ENCODE measurements at regions not wholly inside any gene's neighbourhood (a gene's known extent, or its start where the extent isn't known, plus 50 kb on each side); places are given as distances from the start of the nearest gene placed in this dataset.

DNA sequence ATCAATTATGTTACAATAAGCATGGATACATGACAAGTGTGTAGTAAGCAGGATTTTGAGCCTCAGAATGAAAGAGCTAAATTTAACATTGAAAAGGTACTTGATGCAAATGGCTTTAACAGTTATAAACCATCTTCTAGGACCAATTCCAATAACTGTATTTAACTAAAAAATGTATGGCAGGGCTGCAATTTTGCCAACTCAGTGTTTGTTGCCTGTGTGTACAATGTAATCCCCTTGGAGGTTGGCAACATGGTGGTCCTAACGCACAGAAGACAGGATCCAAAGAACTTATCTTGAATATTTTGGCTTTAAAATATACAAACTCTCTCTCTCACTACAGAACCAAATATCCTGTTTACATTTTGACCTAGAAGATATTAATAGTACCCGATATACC, 2314.1 kb downstream of the LRRC4C start:
- DNase-seq (ENCODE audit: extremely low read depth in 1 of 2, low read depth in 1 of 2) = no peak

DNA sequence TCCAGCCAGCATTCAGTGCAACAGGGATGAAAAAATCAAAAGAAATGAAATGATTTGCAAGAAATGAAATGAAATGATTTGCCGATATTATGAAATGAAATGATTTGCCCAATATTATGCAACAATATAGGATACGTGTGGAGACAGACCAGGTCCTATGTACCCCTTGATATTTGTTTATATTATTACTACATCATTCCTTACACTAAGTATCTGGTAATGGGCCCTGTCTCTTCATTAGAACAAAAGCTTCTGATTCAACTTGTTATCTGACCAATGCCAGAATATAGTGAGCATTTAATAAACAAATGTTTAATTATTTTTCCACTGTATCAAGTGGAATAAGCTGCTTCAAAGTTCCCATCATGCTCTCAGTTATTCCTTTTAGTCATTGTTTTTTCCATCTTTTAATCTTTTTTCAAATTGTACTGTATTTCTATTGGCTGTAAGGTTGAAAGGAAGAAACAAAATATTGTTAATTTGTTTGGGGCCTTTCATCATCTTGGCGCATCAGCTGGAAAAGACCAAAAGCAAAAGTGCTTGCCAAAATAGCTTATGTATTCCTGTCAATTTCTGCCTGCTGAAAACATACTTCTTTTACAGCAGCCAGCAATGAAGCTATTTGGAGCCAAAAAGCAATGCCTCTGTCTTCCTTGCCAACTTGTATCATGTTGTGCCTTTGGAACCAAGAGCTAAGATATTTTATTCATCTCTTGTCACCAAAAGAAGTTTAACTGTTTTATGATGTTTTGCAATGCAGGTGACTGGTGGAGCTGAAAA, 2314.9 kb downstream of the LRRC4C start:
- DNase-seq (ENCODE audit: extremely low read depth in 1 of 2, low read depth in 1 of 2) = no peak

DNA sequence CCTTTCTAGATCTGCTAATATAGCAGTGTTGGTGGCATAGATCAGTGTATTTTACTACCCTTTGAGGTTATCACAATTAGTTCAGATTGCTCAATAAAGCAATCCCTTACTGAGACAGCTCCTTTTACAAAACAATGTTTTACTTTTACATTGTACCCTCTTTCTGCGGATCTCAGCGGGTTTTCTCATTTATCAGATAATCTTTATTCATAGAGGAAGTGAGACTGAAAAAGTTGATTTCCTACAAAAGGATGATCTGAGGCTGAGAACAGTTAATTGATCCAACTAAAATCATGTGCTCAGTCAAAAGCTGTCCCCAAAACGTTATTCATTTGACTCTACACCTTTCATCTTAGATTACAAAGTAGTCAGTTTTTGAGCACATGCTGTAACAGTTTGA, 2319.9 kb downstream of the LRRC4C start:
- DNase-seq (ENCODE audit: extremely low read depth in 1 of 2, low read depth in 1 of 2) = no peak

DNA sequence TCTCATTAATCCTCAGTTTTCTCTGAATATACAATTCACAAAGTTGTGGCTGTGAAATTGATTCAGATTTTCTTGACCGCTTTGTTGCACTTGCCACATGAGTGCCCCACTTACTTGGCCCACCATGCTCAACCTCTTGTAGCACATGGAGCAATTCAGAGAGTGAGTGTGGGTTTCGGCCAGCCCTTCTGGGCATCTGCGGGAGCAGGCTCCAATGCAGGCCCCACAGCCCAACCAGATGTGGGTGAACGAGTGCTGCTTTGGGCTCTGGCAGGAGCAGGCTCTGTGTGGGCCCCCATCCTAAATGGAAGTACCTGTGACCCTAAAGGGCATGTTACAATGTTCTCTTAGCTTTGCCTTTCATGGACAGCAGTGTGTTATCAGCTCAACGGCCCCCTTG, 2338.6 kb downstream of the LRRC4C start:
- no peak for DNase-seq (ENCODE audit: extremely low read depth in 1 of 2, low read depth in 1 of 2)

DNA sequence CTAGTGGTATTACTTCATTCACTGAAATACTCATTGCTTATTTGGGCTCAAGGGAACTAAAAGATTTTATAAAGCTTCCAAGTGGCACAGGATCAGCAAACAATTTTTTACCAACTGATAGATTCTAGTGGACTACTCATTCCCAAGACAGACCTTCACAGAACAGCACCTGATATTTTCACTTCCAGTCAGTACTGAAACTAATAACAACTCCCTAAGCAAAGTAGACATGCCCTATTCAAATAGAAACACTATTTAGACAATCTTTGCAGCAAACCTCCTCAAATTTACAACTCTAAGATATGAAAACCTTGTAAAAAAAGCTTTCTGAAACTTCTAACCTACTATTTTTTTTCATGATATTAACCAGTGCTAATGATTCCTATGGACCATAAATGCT, 2345.8 kb downstream of the LRRC4C start:
- no peak for DNase-seq (ENCODE audit: extremely low read depth in 1 of 2, low read depth in 1 of 2)

DNA sequence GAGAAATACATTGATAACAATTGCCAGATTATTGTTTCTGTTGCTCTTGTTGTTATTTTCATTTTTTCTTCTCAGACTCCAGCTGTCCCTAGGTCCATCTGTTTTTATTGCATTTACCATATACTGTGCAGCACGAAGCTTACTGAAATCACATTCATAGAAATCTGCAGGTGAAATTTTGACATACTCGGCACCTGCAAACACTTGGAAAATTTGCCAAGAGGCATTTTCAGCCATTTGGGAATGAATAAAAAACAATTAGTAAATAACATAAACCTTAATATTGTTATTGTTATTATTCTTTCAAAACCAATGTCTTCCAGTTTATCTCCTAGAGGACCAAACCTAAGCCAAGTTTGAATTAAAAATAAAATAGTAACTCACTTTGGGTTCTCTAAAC, 2357.2 kb downstream of the LRRC4C start:
- DNase-seq (ENCODE audit: extremely low read depth in 1 of 2, low read depth in 1 of 2) = no peak

DNA sequence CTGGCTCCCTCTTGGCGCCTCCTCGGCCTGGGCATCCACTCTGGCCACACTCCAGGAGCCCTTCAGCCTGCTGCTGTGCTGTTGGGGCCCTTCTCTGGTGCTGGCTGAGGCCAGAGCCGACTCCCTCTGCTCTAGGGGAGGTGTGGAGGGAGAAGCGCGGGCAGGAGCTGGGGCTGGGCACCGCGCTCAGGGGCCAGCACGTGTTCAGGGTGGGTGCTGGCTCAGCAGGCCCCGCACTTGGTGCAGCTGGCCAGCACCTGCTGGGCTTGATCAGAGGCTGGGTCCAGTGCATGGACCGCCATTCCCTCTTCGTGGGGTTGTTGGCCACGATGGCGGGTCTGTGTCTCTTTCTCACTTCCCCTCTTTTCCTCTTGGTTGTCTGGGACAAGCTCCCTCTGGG, 2381.0 kb downstream of the LRRC4C start:
- DNase-seq (ENCODE audit: extremely low read depth in 1 of 2, low read depth in 1 of 2) = no peak

DNA sequence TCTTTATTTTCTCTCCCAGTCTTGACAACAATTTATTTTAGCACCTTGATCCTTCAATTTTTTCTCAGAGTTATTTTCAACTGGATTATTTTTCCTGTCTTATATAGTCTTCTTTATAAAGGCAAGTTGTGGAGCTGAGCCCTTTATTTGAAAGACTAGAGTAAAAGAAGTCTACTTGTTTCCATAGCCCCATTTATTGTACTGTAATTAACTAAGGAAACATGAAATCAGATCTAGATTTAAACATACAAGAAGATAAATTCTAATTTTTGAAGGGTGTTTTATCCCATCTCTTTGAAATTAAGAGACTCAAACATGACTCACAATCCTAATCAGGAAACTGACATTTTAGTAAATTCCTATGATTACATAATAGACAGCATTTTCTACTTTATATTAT, 2421.8 kb downstream of the LRRC4C start:
- DNase-seq (ENCODE audit: extremely low read depth in 1 of 2, low read depth in 1 of 2) = no peak

DNA sequence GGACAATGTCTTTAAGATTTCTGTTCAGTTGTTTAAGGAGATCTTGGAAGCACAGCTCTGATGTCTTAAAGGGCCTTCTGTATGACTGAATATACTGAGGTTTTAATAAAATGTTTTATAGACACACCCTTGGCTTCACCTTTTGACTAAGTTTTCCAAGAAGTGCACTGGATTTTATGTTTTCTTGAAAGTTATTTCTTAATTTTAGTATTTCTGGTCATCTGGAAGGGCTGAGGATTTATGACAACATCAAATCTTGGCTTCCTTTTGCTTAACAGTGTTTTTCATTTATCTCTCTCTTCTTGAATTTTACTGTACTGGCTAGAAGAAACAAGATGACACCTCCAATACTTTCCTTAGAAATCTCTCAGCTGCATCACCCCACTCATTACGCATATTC, 2423.4 kb downstream of the LRRC4C start:
- no peak for DNase-seq (ENCODE audit: extremely low read depth in 1 of 2, low read depth in 1 of 2)

DNA sequence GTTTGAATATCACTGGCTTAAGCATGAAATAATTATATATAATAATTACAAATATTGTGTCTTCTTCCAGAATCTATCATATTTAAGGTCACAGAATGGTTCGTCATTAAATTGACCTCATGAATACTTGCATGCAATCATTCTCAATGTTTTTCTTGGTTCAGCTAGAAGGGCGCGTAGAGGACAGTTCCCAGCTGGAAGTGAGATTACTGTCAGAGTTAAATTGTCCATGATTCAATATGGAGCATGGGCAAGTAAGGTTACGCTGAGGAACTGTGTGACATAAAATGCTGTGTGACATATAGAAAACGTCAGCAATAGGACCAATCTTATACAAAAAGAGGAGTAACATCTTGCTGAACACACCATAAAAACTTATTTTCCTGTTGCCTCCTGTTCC, 2423.5 kb upstream of the RAG2 start:
- DNase-seq (ENCODE audit: extremely low read depth in 1 of 2, low read depth in 1 of 2) = no peak

DNA sequence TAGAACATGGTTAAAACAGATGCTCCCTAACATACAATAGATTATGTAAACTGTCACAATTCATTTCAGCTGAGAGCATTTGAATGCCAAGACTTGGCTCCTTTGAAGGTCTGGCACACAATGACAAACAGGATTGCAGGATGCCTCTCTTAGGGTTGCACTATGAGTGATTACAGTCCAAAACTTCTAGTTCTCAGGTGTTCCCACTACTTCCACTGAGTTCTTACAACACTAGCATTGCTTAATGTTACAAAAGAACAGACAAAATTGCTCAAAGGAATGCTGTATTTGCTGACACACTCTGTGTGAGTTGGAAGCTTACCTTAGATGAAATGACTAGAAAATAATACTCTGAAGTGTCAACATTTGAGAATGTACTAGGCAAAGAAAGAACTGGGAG, 2413.8 kb upstream of the RAG2 start:
- DNase-seq (ENCODE audit: extremely low read depth in 1 of 2, low read depth in 1 of 2) = no peak

DNA sequence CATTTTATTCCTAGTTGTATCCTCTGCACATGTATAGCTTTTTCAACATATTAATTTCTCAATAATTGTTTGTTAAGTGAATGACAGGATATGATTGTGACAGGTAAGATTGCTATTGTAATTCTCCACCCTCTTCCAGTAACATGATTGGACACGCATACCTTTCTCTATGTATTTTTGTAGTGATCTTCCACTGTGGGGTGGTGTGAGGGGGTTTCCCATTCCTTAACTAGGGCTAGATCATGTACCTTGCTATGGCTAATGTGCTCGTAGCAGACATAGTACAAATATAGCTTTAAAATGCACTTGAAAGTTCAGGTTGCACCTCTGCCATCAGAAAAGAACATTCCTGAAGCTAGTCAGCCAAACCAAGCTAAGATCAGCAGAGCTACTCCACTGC, 2392.8 kb upstream of the RAG2 start:
- no peak for DNase-seq (ENCODE audit: extremely low read depth in 1 of 2, low read depth in 1 of 2)

DNA sequence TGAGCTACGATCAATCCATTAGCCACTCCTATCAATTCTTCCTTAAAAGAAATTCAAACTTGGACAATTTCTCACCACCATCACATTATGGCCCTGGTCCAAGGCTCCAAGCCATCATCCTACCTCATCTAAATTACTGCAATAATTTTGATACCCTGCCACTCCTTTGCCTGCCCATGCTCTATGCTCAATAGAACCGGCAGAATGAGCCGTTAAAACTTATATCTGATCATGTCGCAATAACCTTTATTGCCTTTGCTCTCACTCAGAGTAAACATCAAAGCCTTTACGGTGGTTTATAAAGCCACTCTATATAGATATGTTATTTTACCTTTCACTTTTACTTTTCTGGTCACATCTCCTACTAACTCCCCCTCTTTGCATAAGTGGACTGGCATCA, 2392.1 kb upstream of the RAG2 start:
- DNase-seq (ENCODE audit: extremely low read depth in 1 of 2, low read depth in 1 of 2) = no peak

DNA sequence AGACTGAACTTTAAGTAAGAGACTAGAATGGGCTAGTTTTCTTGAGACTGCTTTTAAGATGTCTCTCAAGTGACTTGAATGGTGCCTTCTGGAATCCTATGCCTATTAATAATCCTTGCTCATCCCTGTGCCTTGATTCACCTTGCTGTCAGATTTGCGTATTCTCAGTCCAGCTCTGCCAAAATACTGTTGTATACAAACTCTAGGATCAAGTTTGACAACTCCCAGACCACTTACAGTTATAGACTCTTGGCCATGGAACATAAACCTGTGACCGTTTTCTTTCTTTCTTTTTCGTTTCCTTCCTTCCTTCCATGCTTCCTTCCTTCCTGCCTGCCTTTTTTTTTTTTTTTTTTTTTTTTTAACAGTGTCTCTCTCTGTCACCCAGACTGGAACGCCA, 2390.9 kb upstream of the RAG2 start:
- DNase-seq (ENCODE audit: extremely low read depth in 1 of 2, low read depth in 1 of 2) = no peak

DNA sequence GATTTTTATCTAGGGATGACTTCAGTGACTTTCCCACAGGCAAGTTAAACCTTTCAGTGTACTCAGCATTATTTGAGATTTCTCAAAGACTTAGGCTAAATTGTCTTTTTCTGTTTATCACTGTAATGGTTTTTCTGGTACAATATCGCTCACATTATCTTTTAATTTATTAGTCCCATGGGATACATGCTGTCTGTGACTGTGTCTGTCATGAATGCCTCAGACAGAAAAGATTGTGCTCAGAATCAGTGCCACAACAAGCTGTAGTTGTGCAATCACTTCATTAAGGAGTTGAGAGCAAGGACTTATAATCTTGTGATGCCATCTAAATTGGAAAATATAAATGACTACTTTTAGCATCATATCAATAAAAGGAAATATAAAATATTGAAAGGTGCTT, 2374.2 kb upstream of the RAG2 start:
- no peak for DNase-seq (ENCODE audit: extremely low read depth in 1 of 2, low read depth in 1 of 2)

DNA sequence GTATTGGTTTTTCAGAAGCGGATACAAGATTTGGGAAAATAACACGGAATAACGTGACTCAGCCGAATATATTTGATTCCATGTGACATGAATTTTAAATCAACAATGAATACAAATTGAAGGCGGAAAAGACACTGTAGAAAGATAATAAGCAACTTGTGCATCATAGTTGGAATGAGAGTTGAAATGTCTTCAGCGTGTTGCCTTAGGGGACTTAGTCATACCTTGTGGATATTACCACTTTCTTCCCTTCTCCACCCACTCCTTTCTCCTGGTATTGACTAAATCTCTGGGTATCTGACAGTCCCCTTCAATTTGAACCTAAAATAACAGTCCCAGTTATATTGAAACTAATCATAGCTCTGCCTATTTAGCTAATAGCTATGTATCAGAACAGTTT, 2373.1 kb upstream of the RAG2 start:
- DNase-seq (ENCODE audit: extremely low read depth in 1 of 2, low read depth in 1 of 2) = no peak

DNA sequence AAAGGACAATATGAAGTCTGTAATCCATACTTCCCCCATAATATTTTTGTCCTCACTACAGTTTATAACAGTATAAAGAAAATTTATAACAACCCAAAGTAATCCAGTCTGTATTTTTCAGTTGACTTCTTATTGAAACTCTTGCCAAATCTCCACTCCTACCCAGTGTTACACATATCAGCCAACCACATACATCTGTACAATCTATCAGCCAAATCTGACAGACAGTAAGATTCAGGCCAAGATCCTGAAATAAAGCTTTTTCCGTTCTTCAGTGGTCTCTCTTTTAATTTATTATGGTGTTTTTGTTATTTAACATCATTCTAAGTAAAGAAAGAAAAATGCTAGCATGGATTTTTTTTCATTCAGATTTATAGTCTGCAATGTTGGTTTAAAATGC, 2370.9 kb upstream of the RAG2 start:
- DNase-seq (ENCODE audit: extremely low read depth in 1 of 2, low read depth in 1 of 2) = no peak

DNA sequence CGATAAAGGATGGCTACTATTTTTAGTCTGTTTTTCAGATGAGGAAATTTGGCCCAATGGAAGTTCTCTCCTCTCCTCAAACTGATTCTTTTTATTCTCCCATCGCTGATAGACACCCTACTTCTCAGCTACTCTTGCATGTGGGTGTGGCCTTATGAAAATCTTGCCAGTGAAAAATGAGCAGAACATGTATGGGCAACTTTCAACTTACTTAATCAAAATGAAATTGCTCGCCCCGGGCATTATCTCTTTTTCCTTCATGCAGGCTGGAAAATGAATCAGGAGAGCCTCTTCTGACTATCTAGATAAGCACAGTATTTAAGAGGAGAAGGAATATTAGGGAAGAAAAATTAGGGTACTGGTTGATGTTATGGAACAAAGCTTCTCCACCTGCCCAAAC, 2354.7 kb upstream of the RAG2 start:
- DNase-seq (ENCODE audit: extremely low read depth in 1 of 2, low read depth in 1 of 2) = no peak

DNA sequence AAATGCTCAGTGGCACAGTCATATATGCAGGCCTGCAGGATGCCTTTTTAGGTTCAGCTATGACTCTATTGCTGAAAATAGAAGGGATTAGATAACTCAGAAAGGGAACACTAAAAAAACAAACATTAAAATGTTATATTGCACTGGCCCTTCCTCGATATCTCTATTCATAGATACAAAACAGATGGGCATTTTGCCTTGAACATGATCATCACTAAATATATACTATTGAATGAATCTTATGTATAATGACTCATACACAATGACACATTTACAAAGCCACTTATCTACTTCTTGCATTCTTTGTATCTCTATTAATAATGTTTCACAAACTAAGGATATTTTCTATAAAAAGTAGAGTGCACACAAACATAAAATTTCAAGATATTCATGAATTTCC, 2352.8 kb upstream of the RAG2 start:
- no peak for DNase-seq (ENCODE audit: extremely low read depth in 1 of 2, low read depth in 1 of 2)

DNA sequence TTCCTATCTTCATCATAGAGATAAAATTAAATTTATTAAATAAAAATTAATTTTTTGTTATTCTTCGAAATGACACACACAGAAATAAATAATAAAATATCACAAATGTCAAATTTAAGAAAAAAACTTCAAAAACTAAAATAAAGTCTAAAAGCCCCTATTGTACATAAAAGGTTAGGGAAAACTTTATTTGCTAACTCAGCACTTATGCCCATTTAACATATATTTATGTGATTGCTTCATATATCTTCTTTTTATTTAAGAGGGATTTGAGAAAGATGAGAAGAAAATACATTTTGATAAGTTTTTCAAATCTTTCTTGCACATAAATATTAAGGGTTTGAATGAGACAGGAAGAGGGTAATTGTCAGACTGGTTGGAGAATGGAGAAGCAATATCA, 2350.4 kb upstream of the RAG2 start:
- no peak for DNase-seq (ENCODE audit: extremely low read depth in 1 of 2, low read depth in 1 of 2)

DNA sequence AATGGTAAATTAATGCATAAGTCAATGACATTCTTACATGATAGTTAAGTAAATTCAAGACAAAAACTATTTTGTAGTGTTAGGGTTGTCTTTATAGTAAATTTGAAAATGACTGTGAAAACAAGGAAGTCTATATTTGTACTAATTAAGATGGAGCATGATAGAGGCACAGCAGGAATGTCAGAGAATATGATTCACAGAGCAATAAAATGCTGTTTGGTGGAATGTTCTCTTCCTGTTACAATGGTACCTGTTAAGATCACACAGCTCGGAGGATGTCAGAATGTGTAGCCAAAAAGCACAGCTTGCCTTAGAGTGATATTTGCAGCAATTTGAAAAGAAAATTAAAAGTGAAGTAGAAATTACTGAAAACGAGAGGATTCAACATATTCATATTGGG, 2339.7 kb upstream of the RAG2 start:
- no peak for DNase-seq (ENCODE audit: extremely low read depth in 1 of 2, low read depth in 1 of 2)

DNA sequence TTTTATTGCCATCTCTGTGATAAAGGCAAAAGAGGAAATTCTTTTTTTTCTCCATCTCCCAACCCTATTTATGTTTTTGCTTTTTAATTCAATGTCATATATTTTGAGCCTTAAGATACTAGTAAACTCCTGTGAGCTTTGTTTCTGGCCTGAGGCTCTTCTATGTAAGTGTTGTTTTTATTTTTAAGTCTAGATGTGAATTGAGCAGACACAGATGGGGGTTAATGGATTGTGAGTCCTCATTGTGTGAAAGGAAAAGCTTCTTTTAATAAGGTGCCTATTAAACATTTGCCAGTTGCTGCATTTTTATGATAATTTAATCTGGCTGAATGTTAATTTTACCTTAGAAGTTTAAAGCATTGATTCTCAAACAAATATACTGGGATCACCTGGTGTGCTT, 2337.9 kb upstream of the RAG2 start:
- no peak for DNase-seq (ENCODE audit: extremely low read depth in 1 of 2, low read depth in 1 of 2)

DNA sequence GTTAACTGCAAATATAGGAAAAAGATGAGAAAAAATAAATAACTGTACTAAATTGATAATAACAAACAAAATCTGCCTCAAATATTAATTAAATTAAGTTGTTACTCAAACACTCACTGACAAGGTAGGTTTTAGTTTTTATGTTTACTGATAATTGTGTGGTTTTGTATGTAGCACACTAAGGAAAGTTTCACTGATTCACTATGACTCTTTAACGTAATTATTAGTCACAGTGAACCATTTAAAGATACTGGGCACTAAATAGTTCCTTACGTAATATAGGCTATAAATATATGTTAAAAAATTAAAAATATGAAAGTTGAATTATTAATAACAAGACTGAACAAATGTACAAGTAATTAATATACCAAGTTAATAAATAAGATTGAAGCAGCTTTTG, 2330.0 kb upstream of the RAG2 start:
- no peak for DNase-seq (ENCODE audit: extremely low read depth in 1 of 2, low read depth in 1 of 2)

All from activated CD8-positive, alpha-beta memory T cell treated with anti-CD3 and anti-CD28 coated beads for 1 hour (primary cell).